ENCODE measurements at regions not wholly inside any gene's neighbourhood (a gene's known extent, or its start where the extent isn't known, plus 50 kb on each side); places are given as distances from the start of the nearest gene placed in this dataset.

DNA sequence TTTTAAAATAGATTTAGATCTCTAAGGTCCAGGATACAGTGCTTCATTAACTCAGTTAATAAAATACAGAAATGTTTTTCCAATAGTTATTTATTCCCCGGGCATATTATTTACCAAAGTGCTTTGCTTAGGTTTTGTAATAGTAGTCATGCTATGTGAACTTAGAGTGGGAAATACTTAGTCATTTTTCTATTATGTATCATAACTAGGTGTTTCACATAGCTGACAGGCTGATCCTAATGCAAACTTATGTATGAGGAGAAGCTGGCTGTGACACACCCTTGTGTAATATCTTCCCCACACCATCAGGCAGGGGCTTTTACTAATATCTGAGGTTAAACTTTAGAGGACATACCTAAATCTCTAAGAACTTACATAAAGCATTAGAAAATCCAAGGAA is 277.7 kb upstream of the RIMS1 start:
- ATAC-seq: no peak
- Histone ChIP-seq H3K4me1 (no peaks in the 10 kb centered on the region), H3K36me3 (replicated peaks in 1 of 2; ENCODE audit: insufficient read depth in 1 of 2, low read depth in 2 of 2) (no peaks in the 10 kb centered on the region), H3K27ac (no peak overlapping the region), H3K4me3 (no peak overlapping the region), H3K9me3 (no peaks in the 10 kb centered on the region), H3K27me3 (no peaks in the 10 kb centered on the region)
- intact Hi-C loops (cut with DNase I): no loop called here
- TF ChIP-seq POLR2A (IDR thresholded peaks at IDR 0.05) (no peak), CTCF (IDR thresholded peaks at IDR 0.05) (no peak)
- DNase-seq: no peak
- WGBS, 2 donors: 60 to 73% methylated on average over 1 of the region's 1 CpG

- Histone ChIP-seq H3K4me1 (no peaks in the 10 kb centered on the region), H3K27me3 (no peaks in the 10 kb centered on the region), H3K27ac (no peak overlapping the region), H3K9me3 (no peaks in the 10 kb centered on the region), H3K4me3 (no peak overlapping the region), H3K36me3 (replicated peaks in 1 of 2; ENCODE audit: insufficient read depth in 1 of 2, low read depth in 2 of 2) (no peaks in the 10 kb centered on the region)
- ATAC-seq (no peak), DNase-seq (no peak)
- TF ChIP-seq POLR2A (IDR thresholded peaks at IDR 0.05) (no peak), CTCF (IDR thresholded peaks at IDR 0.05) (no peak)
- intact Hi-C loops (cut with DNase I): no loop called here
- 69 to 75% methylated on average over 4 of the region's 4 CpGs for WGBS, 2 donors
These were observed 266.5 kb upstream of the RIMS1 start for GRCh38 chr6:71619836-71620235.

DNA sequence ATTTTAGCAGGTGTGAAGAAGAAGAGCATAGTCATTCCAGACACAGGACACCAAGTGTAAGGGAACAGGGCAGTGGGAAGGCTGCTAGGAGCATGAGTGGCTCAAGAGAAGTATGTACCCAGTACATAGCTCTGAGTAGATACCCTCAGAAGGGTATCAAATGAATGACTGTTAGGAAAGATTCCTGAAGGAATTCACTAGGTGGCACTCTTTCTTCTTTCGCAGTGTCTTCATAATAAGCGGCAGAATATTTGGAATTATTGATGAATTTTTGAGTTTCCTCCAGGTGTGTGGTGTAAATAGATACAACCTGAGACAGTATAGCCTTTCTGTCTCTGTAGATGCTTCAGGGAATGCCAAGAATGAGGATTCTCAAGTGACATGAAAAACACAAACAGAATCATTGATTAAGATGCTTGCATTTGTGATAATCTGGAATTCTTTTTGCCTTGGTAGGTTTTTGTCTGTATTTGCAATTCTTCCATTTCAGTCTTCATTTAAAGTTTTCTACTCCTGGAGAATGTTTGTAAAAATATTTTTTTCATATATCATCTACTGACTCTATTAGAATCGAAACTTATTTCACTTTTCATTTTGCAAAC is 264.3 kb upstream of the RIMS1 start:
- 33 to 42% methylated on average over 3 of the region's 3 CpGs for WGBS, 2 donors
- Histone ChIP-seq H3K9me3 (peaks cover 0 to 8% (median 0%) of the 10 kb centered on the region in 3 donors), H3K36me3 (replicated peaks in 1 of 2; ENCODE audit: insufficient read depth in 1 of 2, low read depth in 2 of 2) (no peaks in the 10 kb centered on the region), H3K4me3 (no peak overlapping the region), H3K27ac (no peak overlapping the region), H3K4me1 (no peaks in the 10 kb centered on the region), H3K27me3 (no peaks in the 10 kb centered on the region)
- DNase-seq (no peak), ATAC-seq (no peak)
- intact Hi-C loops (cut with DNase I): no loop called here
- TF ChIP-seq CTCF (IDR thresholded peaks at IDR 0.05) (peak in 1 of 7 experiments; percentile 6), POLR2A (IDR thresholded peaks at IDR 0.05) (no peak)

- H3K36me3 ChIP-seq (replicated peaks in 1 of 2; ENCODE audit: insufficient read depth in 1 of 2, low read depth in 2 of 2): no peaks in the 10 kb centered on the region
- no peak for ATAC-seq
- no peak overlapping the region for H3K27ac ChIP-seq
- H3K9me3 ChIP-seq: no peaks in the 10 kb centered on the region
- H3K27me3 ChIP-seq: no peaks in the 10 kb centered on the region
- H3K4me1 ChIP-seq: no peaks in the 10 kb centered on the region
- TF ChIP-seq CTCF (IDR thresholded peaks at IDR 0.05) (no peak), POLR2A (IDR thresholded peaks at IDR 0.05) (no peak)
- H3K4me3 ChIP-seq: no peak overlapping the region
- no peak for DNase-seq
- intact Hi-C loops (cut with DNase I): no loop called here
- WGBS, 2 donors: 44 to 46% methylated on average over 2 of the region's 2 CpGs
These were observed 244.2 kb upstream of the RIMS1 start for GRCh38 chr6:71642120-71642519.

- ATAC-seq (no peak), DNase-seq (no peak)
- TF ChIP-seq CTCF (IDR thresholded peaks at IDR 0.05) (no peak), POLR2A (IDR thresholded peaks at IDR 0.05) (no peak)
- WGBS, 2 donors: 81% methylated on average over 4 of the region's 4 CpGs
- Histone ChIP-seq H3K27me3 (no peaks in the 10 kb centered on the region), H3K27ac (no peak overlapping the region), H3K4me1 (no peaks in the 10 kb centered on the region), H3K9me3 (no peaks in the 10 kb centered on the region), H3K4me3 (no peak overlapping the region), H3K36me3 (replicated peaks in 1 of 2; ENCODE audit: insufficient read depth in 1 of 2, low read depth in 2 of 2) (no peaks in the 10 kb centered on the region)
- intact Hi-C loops (cut with DNase I): no loop called here
These were observed 243.6 kb upstream of the RIMS1 start for GRCh38 chr6:71642793-71643192.
